ENCODE measurements at regions not wholly inside any gene's neighbourhood (a gene's known extent, or its start where the extent isn't known, plus 50 kb on each side); places are given as distances from the start of the nearest gene placed in this dataset.

DNA sequence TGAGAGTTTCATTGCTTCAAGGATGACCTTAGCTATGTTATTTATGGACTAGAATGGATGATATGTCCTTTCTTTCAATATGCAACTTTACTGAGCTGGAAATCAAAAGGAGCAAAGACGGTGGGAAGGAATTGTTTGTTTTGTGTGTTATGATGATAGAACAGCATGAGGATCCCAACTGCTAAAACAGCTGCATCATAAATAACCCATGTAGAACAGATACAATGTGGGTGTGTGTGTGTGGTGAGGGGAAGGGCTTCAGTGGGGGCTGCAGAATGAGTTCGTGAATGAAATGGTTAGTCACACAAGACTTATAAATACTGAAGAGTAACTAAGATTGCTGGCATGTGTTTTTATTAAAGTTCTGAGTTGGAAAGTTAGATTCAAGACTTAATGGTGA, 80.1 kb downstream of the DACT1 start:
- Histone ChIP-seq H3K4me1 (ENCODE audit: insufficient read depth) (no peaks in the 10 kb centered on the region), H3K27me3 (no peaks in the 10 kb centered on the region), H3K9me3 (no peaks in the 10 kb centered on the region), H3K36me3 (no peaks in the 10 kb centered on the region), H3K27ac (no peak overlapping the region), H3K4me3 (no peak overlapping the region)
- intact Hi-C loops (cut with DNase I) = no loop called here
- DNase-seq = no peak
- TF ChIP-seq EP300 (IDR thresholded peaks at IDR 0.05) (no peak), POLR2A (IDR thresholded peaks at IDR 0.05) (no peak)
- TF ChIP-seq, protein P1, sequence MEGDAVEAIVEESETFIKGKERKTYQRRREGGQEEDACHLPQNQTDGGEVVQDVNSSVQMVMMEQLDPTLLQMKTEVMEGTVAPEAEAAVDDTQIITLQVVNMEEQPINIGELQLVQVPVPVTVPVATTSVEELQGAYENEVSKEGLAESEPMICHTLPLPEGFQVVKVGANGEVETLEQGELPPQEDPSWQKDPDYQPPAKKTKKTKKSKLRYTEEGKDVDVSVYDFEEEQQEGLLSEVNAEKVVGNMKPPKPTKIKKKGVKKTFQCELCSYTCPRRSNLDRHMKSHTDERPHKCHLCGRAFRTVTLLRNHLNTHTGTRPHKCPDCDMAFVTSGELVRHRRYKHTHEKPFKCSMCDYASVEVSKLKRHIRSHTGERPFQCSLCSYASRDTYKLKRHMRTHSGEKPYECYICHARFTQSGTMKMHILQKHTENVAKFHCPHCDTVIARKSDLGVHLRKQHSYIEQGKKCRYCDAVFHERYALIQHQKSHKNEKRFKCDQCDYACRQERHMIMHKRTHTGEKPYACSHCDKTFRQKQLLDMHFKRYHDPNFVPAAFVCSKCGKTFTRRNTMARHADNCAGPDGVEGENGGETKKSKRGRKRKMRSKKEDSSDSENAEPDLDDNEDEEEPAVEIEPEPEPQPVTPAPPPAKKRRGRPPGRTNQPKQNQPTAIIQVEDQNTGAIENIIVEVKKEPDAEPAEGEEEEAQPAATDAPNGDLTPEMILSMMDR (IDR thresholded peaks at IDR 0.05) = no peak
- WGBS, 3 donors = 14 to 24% (median 23%) methylated on average over 2 of the region's 2 CpGs

DNA sequence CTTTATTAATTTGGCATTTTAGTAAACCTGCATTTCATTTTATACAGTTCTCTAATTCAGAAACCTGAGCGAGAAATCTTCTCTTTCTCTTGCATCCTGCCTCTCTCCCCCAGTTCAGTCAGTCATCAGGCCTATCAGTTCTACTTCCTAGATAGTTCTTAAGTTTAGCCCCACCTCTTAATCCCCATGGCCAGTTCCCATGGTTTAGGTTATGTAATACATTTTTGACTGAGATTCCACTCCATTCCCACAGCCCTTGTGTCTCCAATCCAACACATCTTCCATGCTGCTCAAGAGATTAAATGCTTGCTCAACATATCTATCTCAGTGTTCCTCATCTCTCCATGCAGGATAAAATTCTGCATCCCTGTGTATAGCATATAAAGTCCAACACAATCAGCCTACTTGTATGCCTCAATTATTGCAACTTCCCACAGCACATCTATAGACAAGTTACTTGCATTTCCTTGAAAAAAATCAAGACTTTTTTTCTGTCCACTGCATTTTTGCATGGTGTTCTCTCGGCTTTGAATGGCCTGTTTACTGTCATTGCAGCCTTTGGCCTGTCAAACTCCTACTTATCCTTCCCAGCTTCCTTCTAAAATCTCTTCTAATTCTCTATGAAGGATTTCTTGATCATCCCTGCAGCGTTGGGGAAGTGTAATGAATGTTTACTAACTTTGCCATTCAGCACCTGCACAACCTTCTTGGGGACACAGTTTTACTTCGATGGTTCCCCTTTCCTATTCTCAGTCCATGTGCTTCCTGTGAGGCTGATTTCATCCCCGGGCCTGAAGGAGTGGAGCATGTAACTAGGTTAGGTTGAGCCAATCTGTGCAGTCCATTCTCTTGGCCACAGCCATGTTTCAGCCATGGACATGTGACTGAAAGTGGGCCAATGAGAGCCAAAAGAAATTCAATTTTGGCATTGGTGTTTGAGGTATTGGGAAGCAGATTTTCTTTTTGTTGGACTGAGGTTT, 80.8 kb downstream of the DACT1 start:
- Histone ChIP-seq H3K27ac (no peak overlapping the region), H3K27me3 (no peaks in the 10 kb centered on the region), H3K9me3 (no peaks in the 10 kb centered on the region), H3K4me3 (no peak overlapping the region), H3K4me1 (ENCODE audit: insufficient read depth) (no peaks in the 10 kb centered on the region), H3K36me3 (no peaks in the 10 kb centered on the region)
- no peak for TF ChIP-seq EP300 (IDR thresholded peaks at IDR 0.05)
- TF ChIP-seq, protein P1 (IDR thresholded peaks at IDR 0.05) = no peak
- no peak for TF ChIP-seq POLR2A (IDR thresholded peaks at IDR 0.05)
- whole genome bisulfite sequencing, 3 donors = 78 to 93% (median 88%) methylated on average over 5 of the region's 5 CpGs
- no peak for DNase-seq
- intact Hi-C loops (cut with DNase I) = no loop called here

DNA sequence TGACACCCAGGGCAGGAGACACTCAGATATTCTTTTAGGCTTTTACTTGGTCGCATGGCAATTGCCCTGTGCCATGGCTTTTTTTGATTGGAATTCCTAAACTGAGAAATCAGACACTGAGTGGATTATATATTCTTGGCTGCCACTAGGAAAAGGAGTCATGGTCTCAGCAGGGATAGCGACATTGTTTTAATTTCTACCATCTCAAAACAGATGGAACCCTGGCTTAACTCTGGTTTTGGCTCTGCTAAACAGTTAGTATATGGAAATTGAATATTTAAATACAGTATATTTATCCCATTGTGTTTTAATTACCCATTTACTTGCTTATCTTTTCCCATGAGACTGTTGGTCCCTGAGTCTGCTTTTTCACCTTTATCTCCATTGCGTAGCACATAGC, 84.0 kb downstream of the DACT1 start:
- 91 to 96% (median 91%) methylated on average over 3 of the region's 3 CpGs for WGBS, 3 donors
- TF ChIP-seq, protein P1 (IDR thresholded peaks at IDR 0.05) = no peak
- TF ChIP-seq EP300 (IDR thresholded peaks at IDR 0.05) = no peak
- no peak for TF ChIP-seq POLR2A (IDR thresholded peaks at IDR 0.05)
- DNase-seq = no peak
- Histone ChIP-seq H3K27ac (no peak overlapping the region), H3K27me3 (no peaks in the 10 kb centered on the region), H3K4me1 (ENCODE audit: insufficient read depth) (no peaks in the 10 kb centered on the region), H3K4me3 (no peak overlapping the region), H3K36me3 (no peaks in the 10 kb centered on the region), H3K9me3 (no peaks in the 10 kb centered on the region)
- intact Hi-C loops (cut with DNase I) = no loop called here

DNA sequence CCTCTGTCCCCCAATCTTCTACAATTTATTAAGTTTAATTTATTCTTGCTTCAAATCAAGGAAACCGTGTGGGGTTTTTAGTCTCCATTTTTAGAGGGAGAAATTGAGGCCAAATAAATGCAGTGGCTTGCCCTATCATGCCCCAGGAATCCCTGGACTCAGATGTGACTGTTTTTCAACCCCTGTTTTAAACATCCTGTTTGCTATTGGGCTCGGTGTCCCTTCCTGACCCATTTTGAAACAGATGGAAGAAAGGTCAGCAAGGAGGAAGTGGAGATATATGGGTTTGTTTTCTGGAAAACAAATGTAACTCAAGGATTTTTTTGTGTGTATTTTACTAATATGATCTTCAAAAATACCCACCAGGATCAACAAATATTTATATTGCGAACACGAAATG, 84.7 kb downstream of the DACT1 start:
- DNase-seq = no peak
- Histone ChIP-seq H3K27ac (no peak overlapping the region), H3K9me3 (no peaks in the 10 kb centered on the region), H3K4me1 (ENCODE audit: insufficient read depth) (no peaks in the 10 kb centered on the region), H3K36me3 (no peaks in the 10 kb centered on the region), H3K4me3 (no peak overlapping the region), H3K27me3 (no peaks in the 10 kb centered on the region)
- WGBS, 3 donors = 31 to 57% (median 56%) methylated on average over 4 of the region's 4 CpGs
- intact Hi-C loops (cut with DNase I) = no loop called here
- TF ChIP-seq, protein P1 (IDR thresholded peaks at IDR 0.05) = no peak
- TF ChIP-seq POLR2A (IDR thresholded peaks at IDR 0.05) = no peak
- TF ChIP-seq EP300 (IDR thresholded peaks at IDR 0.05) = no peak
